Activated CD4-positive, CD25-positive, alpha-beta regulatory T cell (primary cell): ENCODE measurements at regions not wholly inside any gene's neighbourhood (a gene's known extent, or its start where the extent isn't known, plus 50 kb on each side); places are given as distances from the start of the nearest gene placed in this dataset.
"Not testable (repeated sequence)": the region's sequence is repeated elsewhere in the genome, so short reads cannot be mapped to it uniquely, and the experiment has no call there.

Experiments used
- DNase-seq, 4 experiments: peaks; one replicate each; lab custom pipeline; 2025; lab: John Stamatoyannopoulos, UW

- no peak for DNase-seq
Observed at GRCh38 chr4:11701966-11702725, 273.5 kb upstream of the HS3ST1 start.

DNA sequence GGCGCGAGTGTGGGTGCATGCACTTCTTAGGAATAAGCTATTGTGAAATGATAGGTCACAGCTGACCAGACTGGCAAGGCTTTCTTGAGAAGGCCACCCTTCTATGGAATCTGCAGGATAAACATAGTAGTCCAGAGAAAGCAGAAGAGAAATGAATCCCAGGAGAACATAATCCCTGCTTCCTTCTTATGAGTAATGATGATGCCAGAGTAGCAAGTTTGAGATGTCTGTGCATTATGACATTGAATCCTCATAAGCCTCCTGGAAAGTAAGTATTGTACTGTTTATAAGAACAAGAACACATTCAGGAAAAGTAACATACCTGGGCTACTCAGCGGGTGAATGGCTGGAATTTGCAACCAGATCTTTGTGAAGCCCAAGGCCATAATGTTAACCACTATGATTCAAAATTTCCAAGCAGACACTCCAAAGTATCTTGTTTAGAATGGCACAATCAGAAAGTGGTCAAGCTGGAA, 272.1 kb upstream of the HS3ST1 start:
- no peak for DNase-seq

- DNase-seq = no peak
Observed at GRCh38 chr4:11698846-11699590, 270.3 kb upstream of the HS3ST1 start.

DNA sequence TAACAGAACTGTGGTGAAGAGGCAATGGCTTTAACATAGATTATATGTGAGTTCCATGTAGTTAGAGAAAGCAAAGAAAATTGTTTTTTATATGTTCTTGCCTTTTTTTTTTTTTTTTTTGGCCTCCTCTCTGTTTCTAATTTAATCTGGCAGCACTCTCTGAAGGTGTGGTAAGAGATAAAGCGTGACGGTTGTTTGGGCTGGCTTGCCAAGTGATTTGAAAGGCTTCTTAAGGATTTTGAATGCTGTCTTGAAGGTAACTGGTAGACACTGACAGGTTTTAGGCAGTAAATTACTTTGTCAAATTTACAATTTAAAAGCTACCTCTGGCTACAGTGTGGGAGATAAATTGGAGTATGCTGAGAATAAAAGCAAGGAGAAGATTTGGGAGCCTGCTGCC, 269.3 kb upstream of the HS3ST1 start:
- no peak for DNase-seq

DNA sequence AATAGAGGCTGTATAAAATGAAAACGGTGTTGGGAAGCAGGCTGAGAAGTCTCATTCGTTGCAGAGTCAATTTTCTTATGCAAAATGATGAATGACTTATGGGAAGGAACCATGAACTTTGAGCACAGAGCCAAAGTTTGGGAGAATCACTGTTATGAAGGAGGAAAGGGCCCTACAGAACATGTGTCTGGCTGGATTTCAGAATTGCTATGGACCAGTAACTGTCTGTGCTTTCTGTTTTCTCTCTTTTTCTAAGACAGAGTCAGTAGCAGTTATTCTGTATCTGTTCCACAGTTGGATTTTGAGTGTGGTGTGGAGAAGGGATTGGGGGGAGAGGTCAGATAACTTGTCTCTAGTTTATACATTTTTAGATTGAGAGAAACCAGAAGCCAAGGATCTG, 265.0 kb upstream of the HS3ST1 start:
- DNase-seq = no peak

- no peak for DNase-seq
Observed at GRCh38 chr4:11691236-11691635, 262.5 kb upstream of the HS3ST1 start.

DNA sequence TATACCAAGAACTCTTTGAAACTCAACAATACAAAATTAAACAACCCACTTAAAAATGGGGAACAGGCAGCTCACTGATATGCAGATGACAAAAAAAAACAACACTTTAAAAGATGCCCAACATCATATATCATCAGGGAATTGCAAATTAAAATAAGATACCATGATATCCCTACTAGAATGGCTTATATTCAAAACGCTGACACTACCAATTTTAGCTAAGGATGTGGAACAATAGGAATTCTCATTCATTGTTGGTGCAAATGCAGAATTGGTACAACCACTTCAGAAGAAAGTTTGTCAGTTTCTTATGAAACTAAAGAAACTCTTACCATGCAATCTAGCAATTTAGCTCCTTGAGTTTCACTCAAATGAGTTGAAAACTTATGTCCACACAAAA, 259.0 kb upstream of the HS3ST1 start:
- no peak for DNase-seq

DNA sequence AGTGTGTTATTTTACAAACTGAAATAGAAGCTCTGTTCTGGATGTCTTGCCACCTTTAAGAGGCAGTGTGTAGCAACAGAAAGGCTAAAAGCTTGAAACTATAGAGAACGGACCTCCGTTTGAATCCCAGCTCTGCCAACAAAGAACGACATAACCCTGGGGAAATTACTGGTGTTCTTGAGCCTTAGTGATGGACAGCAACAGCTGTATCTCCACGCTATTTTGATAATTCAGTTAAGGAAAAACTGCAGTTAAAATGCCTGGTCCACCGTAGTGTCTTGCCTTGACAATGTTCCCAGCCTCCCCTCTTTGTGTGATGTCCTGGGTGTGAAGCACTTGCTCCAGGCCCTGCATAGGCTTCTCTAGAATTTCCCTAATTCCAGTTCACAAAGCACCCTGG, 256.8 kb upstream of the HS3ST1 start:
- DNase-seq = no peak

- DNase-seq = no peak
Observed at GRCh38 chr4:11675051-11675800, 246.5 kb upstream of the HS3ST1 start.

DNA sequence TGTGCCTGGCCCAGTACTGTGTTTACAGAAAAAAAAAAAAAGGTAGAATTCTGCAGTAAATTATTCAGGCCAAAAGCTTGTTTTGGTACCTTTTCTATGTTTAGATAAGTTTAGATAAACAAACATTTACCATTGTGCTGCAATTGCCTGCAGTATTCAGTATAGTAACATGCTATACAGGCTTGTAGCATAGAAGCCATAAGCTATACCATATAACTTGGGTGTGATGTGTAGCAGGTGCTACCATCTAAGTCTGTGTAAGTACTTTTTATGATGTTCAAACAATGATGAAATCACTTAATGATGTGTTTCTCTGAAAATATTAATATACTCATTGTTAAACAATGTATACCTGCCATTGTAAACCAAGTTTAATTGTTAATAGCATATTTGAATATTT, 241.6 kb upstream of the HS3ST1 start:
- no peak for DNase-seq

- DNase-seq = no peak
Observed at GRCh38 chr4:11669156-11669555, 240.5 kb upstream of the HS3ST1 start.

- no peak for DNase-seq
Observed at GRCh38 chr4:11663114-11663513, 234.4 kb upstream of the HS3ST1 start.

- DNase-seq = no peak
Observed at GRCh38 chr4:11650801-11651596, 222.3 kb upstream of the HS3ST1 start.

GRCh38 chr4:11647433-11647832, 218.7 kb upstream of the HS3ST1 start:
- no peak for DNase-seq

GRCh38 chr4:11643081-11643480, 214.4 kb upstream of the HS3ST1 start:
- not testable (repeated sequence) for DNase-seq

- DNase-seq = no peak
Observed at GRCh38 chr4:11640584-11640983, 211.9 kb upstream of the HS3ST1 start.

DNA sequence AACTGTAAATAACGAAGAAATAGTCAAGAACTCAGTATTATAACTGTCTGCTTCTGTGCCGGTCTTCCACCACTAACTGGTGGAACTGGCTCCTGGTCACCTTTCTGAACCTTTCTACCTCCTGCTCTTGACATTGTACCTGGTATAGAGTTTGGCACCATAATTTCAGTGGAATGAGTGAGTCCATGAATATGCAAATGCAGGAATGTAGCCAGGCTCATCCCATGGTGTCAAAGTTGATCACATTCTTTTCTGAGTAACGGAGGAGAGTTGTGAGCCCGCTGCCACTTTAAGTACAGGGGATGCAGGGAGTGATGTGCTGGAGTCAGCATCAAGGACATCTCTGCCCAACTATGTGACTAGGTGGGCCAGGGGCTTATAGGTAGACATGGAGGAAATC, 207.9 kb upstream of the HS3ST1 start:
- DNase-seq = no peak

DNA sequence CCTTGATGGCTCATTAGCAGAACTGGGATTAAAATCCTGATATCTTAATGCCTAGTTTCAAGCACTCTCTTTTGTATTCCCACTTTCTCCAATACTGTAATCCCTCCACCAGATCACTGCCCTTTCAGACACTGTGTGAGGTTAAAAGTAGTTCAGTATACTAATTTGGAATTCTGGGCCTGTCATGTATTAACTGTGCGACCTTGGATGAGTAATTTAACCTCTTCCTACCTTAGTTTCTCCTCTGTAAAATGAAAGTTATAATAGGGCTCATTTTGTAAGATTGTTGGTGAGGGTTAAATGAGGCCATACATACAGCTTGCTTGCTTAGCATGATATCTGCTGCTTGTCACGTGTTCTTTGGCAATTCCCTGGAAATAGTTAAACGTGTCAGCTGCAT, 207.3 kb upstream of the HS3ST1 start:
- DNase-seq = no peak

- DNase-seq = no peak
Observed at GRCh38 chr4:11635342-11635741, 206.6 kb upstream of the HS3ST1 start.

DNA sequence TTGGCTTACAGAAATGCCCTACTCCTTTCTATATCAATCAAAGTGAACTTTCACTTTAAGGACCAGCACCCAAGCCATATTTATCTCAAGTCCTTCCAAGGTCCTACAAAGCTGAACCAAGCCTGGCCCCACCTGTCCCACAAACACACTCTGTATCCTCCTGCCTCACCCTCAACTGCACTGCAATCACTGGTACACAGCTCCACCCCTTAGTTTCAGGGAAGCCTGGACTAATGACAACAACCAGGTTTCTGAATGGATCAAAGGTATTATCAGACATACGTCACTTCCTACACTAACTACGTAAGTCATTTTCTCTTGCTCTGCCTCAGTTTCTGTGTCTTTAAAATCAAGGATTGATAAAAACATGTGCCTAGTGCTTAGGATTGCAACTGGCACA, 205.6 kb upstream of the HS3ST1 start:
- no peak for DNase-seq

DNA sequence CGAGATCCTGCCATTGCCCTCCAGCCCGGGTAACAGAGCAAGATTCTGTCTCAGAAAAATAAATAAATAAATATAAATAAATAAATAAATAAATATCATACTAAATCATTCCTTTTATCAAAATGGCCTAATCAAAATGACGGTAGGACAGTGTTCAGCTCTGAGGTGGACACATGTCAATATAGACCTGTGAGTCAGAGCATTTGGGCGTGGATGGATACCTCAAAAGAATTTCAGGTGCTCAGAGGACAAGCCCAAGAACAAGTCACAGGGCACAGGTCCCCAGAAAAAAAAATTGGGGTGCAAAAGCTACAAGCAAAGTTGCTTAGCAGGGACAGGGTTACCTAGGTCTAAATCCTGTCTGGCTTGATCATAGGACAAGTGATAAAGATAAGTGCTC, 204.7 kb upstream of the HS3ST1 start:
- no peak for DNase-seq

- no peak for DNase-seq
Observed at GRCh38 chr4:11632483-11632882, 203.8 kb upstream of the HS3ST1 start.
